Naive thymus-derived CD8-positive, alpha-beta T cell (primary cell): ENCODE measurements at regions not wholly inside any gene's neighbourhood (a gene's known extent, or its start where the extent isn't known, plus 50 kb on each side); places are given as distances from the start of the nearest gene placed in this dataset.

Source experiments
- ATAC-seq, 2 donors: fragments of 150-1000 bp; cut with Tn5 transposase in 1 of 2; sonication (Bioruptor Pico), chemical (Tn5 transposase) in 1 of 2; 1 replicate in 1 of 2; 2 replicates in 1 of 2; pipeline ENCODE4 v1.10.0; 2021; ENCODE audit warnings: mild to moderate bottlenecking in 2 of 2, moderate library complexity in 2 of 2
- POLR2A ChIA-PET: fragments of 350-600 bp; sonication (Branson Sonifier 250); formaldehyde crosslinking; loops from one replicate; lab custom pipeline; 2021; ENCODE audit warnings: antibody characterized with exemption; lab: Charles Lee
- DNase-seq, 10 donors: peaks; one replicate each; pipeline versions ENCODE4 v3.0.0 to v3.0.0-alpha.2; 2020 to 2022
- H3K27ac Mint-ChIP-seq, 10 donors: one replicate each; pipeline ENCODE4 v1.8.0; 2020 to 2022; ENCODE audit warnings: mild to moderate bottlenecking in 10 of 10, mixed read lengths in 10 of 10, moderate library complexity in 4 of 10, inconsistent platforms in 1 of 10
- H3K27me3 Mint-ChIP-seq, 5 donors: one replicate each; pipeline ENCODE4 v1.8.0; 2021 to 2022; ENCODE audit warnings: mixed read lengths in 5 of 5
- H3K36me3 Mint-ChIP-seq, 3 donors: one replicate each; pipeline ENCODE4 v1.8.0; 2020 to 2022; ENCODE audit warnings: mixed read lengths in 3 of 3, mild to moderate bottlenecking in 2 of 3, inconsistent platforms in 1 of 3
- H3K4me1 Mint-ChIP-seq, 4 donors: one replicate each; pipeline ENCODE4 v1.8.0; 2021 to 2022; ENCODE audit warnings: mixed read lengths in 4 of 4
- H3K4me3 Mint-ChIP-seq, 10 donors: one replicate each; pipeline ENCODE4 v1.8.0; 2020 to 2022; ENCODE audit warnings: mild to moderate bottlenecking in 10 of 10, mixed read lengths in 10 of 10, moderate library complexity in 6 of 10, inconsistent platforms in 1 of 10
- H3K9me3 Mint-ChIP-seq, 9 donors: one replicate each; pipeline ENCODE4 v1.8.0; 2020 to 2022; ENCODE audit warnings: mixed read lengths in 9 of 9, mild to moderate bottlenecking in 3 of 9, inconsistent platforms in 1 of 9, moderate library complexity in 1 of 9

DNA sequence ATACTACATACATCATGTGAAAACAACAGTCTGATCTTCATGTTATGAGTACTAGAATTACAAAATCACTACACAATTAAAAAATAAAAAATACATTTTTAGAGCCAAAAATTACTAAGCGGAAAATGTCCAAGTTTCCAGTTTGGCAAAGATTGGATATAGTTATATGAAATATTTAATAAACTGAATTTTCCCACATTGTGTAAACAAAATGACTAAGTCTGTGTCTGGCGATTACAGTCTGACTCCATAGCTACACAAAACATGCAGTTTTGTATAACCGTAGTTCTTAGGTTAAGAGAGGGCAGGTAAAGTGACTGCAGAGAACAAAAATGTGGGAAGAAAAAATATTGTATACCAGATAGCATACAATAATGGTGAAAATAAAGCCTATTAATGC lies 59.2 kb upstream of the TMEM47 start:
- POLR2A ChIA-PET, result no interaction called here

DNA sequence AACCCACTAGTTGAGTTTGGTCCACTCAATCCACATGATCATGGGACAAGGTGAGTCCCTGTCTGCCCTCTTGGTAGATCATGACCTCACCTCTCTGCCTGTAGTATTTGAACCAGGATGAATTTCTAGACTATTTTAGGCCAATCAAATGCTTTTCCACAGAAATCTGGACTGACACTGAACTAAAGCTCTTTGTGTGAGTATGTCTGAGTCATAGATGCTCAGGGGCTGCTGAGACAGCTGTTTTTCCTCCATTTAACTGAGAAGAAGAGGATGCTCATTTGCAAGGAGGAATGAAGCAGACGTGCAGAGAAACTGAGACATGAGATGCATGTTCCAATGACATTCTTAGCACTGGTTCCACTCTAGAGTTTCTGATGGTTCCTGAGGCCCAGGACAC lies 77.3 kb upstream of the TMEM47 start:
- Mint-ChIP-seq H3K9me3 (peaks cover 0 to 7% (median 0%) of the 10 kb centered on the region in 9 donors), H3K36me3 (no peaks in the 10 kb centered on the region), H3K27ac (no peak overlapping the region), H3K27me3 (no peaks in the 10 kb centered on the region), H3K4me3 (no peak overlapping the region), H3K4me1 (no peaks in the 10 kb centered on the region)
- DNase-seq (no peak), ATAC-seq (no peak)
- POLR2A ChIA-PET, result no interaction called here

More for the DNA sequence above, 59.2 kb upstream of the TMEM47 start:
- Mint-ChIP-seq H3K27me3 (no peaks in the 10 kb centered on the region), H3K4me3 (no peak overlapping the region), H3K36me3 (no peaks in the 10 kb centered on the region), H3K27ac (no peak overlapping the region), H3K4me1 (no peaks in the 10 kb centered on the region), H3K9me3 (peaks cover 0 to 6% (median under 1%) of the 10 kb centered on the region in 9 donors)
- ATAC-seq, result no peak
- DNase-seq, result no peak

DNA sequence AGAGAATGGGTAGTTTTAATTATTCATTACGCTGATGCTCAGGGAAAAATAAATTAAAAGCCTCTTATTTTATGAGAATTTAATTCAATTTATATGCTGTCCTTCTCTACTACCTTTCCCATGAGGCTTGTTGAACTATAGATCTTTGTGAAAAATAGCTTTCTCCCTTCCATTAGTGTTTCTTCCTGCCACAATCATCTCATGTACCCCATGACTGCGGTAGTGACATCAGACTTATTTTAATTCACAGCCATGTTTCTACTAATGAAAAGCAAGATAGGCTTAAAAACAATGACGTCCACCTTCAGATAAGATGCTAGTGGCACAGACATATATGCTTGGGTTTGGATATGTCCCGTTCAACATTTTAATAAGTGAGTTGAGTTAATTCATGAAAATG lies 87.4 kb upstream of the TMEM47 start:
- DNase-seq (no peak), ATAC-seq (no peak)
- H3K27me3 Mint-ChIP-seq, result no peaks in the 10 kb centered on the region
- H3K36me3 Mint-ChIP-seq, result no peaks in the 10 kb centered on the region
- H3K4me3 Mint-ChIP-seq, result no peak overlapping the region
- peaks cover 0 to 5% (median 0%) of the 10 kb centered on the region in 9 donors for H3K9me3 Mint-ChIP-seq
- H3K4me1 Mint-ChIP-seq, result no peaks in the 10 kb centered on the region
- H3K27ac Mint-ChIP-seq, result no peak overlapping the region
- POLR2A ChIA-PET, result no interaction called here

DNA sequence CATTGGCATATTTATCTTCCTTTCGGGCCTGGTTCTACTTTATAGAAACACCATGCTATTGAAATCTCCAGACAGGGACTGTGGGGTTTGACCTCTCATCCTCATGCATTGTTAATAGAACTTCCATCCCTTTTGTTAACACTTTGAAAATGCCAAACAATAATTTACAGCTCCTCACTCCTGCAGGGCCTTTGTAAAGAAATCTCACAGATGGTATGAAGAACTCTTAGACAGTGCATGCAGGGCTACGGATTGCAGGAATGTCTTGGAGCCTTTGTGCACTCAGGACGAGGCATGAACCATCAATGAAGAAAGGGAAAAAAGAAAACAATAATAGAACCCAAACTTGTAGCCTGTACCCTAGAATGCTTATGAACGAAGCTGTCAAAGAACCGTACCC lies 92.8 kb upstream of the TMEM47 start:
- POLR2A ChIA-PET, result no interaction called here
- Mint-ChIP-seq H3K4me1 (no peaks in the 10 kb centered on the region), H3K36me3 (no peaks in the 10 kb centered on the region), H3K27ac (no peak overlapping the region), H3K27me3 (no peaks in the 10 kb centered on the region), H3K4me3 (no peak overlapping the region), H3K9me3 (peaks cover 0 to 14% (median 3%) of the 10 kb centered on the region in 9 donors)
- DNase-seq, result no peak
- no peak for ATAC-seq

DNA sequence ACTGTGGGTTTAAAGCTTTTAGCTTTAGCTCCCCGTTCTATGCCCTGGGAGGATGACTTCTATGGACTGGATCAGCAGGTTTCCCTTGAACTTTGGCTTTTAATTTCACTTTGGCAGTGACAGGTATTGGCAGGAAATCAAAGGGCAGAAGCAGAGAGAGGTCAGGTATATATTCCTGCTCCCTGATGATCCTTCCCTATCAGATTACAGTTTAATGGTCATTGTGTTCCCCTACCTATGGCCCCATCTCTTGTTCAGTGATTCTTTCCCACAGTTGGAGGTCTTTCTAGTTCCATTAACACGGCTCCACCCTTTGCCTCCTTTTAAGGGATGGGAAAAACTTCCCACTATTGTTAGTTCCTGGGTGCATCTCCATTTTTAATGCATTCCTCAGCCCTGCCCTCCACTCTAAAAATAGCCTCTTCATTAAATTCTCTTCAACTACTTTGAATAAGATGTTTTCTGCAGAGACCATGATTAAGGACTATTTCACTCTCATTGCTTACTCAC lies 107.8 kb upstream of the TMEM47 start:
- no peaks in the 10 kb centered on the region for H3K36me3 Mint-ChIP-seq
- DNase-seq (no peak), ATAC-seq (no peak)
- no peaks in the 10 kb centered on the region for H3K27me3 Mint-ChIP-seq
- no peak overlapping the region for H3K4me3 Mint-ChIP-seq
- no peak overlapping the region for H3K27ac Mint-ChIP-seq
- peaks cover 0 to 8% (median 0%) of the 10 kb centered on the region in 9 donors for H3K9me3 Mint-ChIP-seq
- POLR2A ChIA-PET, result no interaction called here
- H3K4me1 Mint-ChIP-seq, result no peaks in the 10 kb centered on the region

DNA sequence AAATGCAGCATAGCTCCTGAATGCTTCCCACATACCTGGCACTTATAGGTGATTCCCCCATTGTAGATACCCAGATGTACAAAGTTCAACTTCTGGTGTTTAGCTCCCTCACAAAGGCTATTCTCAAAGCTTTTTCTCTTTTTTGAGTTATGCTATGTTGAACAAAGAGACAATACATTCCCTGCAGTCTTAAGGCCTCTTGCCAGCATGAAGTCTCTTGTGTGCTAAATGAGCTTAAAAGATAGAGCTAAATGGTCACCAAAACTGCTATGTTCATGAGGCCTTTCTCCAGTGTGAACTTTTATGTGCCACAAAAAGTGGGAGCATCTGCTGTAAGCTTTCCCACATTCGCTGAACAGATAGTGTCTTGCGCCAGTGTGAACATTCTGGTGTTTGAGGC lies 111.2 kb upstream of the TMEM47 start:
- Mint-ChIP-seq H3K9me3 (peaks cover 0 to 7% (median 0%) of the 10 kb centered on the region in 9 donors), H3K4me3 (no peak overlapping the region), H3K4me1 (no peaks in the 10 kb centered on the region), H3K27me3 (no peaks in the 10 kb centered on the region), H3K36me3 (no peaks in the 10 kb centered on the region), H3K27ac (no peak overlapping the region)
- POLR2A ChIA-PET, result no interaction called here
- no peak for DNase-seq
- ATAC-seq, result no peak

DNA sequence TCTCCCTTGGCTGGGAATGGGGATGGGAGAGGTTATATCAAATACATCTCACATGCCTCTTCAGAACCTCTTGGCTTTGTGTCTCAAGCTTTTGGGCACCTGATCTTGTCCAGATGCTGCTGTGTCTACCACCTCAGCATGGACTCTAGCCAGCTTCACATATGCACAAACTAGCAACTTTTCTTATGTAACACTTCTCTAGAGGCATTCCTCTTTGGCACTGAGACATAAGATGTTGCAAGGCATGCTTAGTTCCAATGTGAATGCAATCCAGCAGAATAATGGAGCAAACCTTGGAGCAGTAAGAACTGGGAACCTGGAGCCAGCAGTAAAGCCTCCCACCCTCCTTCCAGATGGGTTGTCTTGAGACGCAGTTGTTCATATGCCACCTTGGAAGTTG lies 113.4 kb upstream of the TMEM47 start:
- no peak overlapping the region for H3K4me3 Mint-ChIP-seq
- H3K9me3 Mint-ChIP-seq, result peaks cover 0 to 6% (median 0%) of the 10 kb centered on the region in 9 donors
- DNase-seq, result no peak
- H3K36me3 Mint-ChIP-seq, result no peaks in the 10 kb centered on the region
- H3K4me1 Mint-ChIP-seq, result no peaks in the 10 kb centered on the region
- ATAC-seq, result no peak
- H3K27me3 Mint-ChIP-seq, result no peaks in the 10 kb centered on the region
- POLR2A ChIA-PET, result no interaction called here
- H3K27ac Mint-ChIP-seq, result no peak overlapping the region

DNA sequence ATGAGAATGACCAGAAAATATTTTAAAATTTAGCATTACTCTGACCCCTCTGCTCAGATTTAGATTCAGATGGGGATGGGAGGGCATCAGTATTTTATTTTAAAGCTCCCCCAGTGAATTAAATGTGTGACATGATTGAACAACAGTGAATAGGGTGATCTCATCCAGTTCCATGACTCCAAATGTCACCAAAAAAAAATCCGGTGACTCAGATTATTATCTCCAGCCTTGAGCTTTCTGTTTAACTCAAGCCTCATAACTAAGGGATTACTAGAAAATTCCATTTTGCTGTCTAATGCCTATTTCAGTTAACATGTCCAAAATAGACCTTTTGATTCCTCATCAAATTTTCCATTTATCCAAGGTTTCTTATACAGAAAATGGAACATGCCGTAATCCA lies 121.8 kb upstream of the TMEM47 start:
- Mint-ChIP-seq H3K4me3 (no peak overlapping the region), H3K9me3 (peaks cover 0 to 6% (median 0%) of the 10 kb centered on the region in 9 donors), H3K4me1 (no peaks in the 10 kb centered on the region), H3K27ac (no peak overlapping the region), H3K27me3 (no peaks in the 10 kb centered on the region), H3K36me3 (no peaks in the 10 kb centered on the region)
- POLR2A ChIA-PET, result no interaction called here
- DNase-seq (no peak), ATAC-seq (no peak)

DNA sequence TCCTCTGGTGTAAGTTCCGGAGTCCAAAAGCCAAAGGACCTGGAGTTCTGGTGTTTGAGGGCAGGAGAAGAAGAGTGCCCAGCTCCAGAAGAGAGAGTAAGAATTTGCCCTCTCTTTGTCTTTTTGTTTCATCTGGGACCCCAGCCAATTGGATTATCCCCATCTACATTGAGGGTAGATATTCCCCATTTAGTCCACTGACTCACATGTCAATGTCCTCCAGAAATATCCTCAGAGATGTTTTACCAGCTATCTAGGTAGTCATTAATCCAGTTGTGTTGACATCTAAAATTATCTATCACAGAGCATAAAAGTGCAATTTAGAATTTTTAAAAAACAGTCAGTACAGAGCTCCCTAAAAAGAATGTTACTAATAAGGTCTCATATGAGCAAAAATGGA lies 132.9 kb upstream of the TMEM47 start:
- no peak overlapping the region for H3K4me3 Mint-ChIP-seq
- ATAC-seq (no peak), DNase-seq (no peak)
- peaks cover 0 to 11% (median 2%) of the 10 kb centered on the region in 9 donors for H3K9me3 Mint-ChIP-seq
- no peaks in the 10 kb centered on the region for H3K4me1 Mint-ChIP-seq
- H3K36me3 Mint-ChIP-seq, result peaks cover 0 to 6% (median 0%) of the 10 kb centered on the region in 3 donors
- no peaks in the 10 kb centered on the region for H3K27me3 Mint-ChIP-seq
- H3K27ac Mint-ChIP-seq, result no peak overlapping the region
- POLR2A ChIA-PET, result no interaction called here

DNA sequence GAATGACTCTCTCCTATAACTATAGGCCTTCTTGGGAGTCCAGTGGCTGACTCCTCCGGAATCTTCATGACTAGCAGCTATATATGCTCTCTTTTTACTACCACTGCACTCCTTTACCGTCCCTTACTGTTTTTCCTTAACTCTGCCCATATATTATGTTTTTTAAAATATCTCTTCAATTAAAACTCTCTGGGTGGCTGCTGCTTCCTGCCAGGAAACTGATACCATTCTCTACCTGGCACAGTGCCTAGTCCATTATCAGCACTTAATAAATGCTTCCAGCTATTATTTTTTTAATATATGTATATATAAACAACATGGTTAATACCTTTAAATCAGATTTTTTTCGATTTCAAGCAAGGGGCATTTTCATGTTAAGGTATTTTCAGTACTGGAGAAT lies 136.6 kb upstream of the FAM47B start:
- ATAC-seq (no peak), DNase-seq (no peak)
- Mint-ChIP-seq H3K27ac (no peak overlapping the region), H3K36me3 (peaks cover 0 to 5% (median 0%) of the 10 kb centered on the region in 3 donors), H3K9me3 (peaks cover 0 to 30% (median 0%) of the 10 kb centered on the region in 9 donors), H3K27me3 (no peaks in the 10 kb centered on the region), H3K4me3 (no peak overlapping the region), H3K4me1 (no peaks in the 10 kb centered on the region)
- POLR2A ChIA-PET, result interaction anchor here (0.6 kb wide), 1 partner anchor 12 kb away, joined by 3 read pairs; no protein-coding TSS in a partner anchor

DNA sequence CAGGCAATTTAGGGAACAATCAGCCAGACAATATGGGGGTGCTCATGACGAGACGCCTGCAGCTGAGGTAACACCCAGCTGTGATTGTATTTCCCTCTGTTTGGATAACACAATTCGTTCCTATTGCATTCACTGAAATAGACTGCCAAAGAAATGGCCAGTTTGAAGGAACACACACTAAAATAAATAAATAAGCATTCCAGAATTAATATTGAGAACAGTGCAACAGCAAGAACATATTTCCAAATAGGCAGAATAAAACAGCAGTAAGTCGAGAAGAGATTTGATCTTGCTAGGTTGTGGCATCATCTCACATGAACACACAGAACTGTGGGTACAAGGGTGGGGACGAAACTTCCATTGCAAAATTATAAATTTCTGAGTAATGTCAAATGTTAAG lies 133.5 kb upstream of the FAM47B start:
- POLR2A ChIA-PET, result no interaction called here
- DNase-seq (no peak), ATAC-seq (no peak)
- Mint-ChIP-seq H3K36me3 (no peaks in the 10 kb centered on the region), H3K4me3 (no peak overlapping the region), H3K27me3 (no peaks in the 10 kb centered on the region), H3K27ac (no peak overlapping the region), H3K9me3 (peaks cover 0 to 7% (median 0%) of the 10 kb centered on the region in 9 donors), H3K4me1 (no peaks in the 10 kb centered on the region)

DNA sequence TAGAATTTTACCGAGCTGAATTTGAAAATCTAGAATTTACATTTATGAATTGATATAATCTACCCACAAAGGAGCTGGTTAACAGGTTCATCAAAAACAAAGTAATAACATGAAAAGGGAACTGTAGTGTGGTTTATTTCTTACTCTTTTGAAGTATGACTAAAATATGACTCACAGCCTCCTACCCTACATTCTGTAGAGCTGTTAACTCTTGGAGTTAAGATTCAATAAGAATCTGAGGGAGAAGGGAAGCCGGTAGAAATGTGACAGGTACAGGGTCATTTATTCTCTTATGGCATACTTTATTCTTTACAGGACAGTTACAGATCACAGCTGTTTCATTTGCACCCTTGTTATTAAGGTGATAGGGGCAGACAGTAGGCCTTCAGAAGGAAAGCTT lies 132.2 kb upstream of the FAM47B start:
- no peak for ATAC-seq
- H3K27me3 Mint-ChIP-seq, result no peaks in the 10 kb centered on the region
- no peaks in the 10 kb centered on the region for H3K36me3 Mint-ChIP-seq

DNA sequence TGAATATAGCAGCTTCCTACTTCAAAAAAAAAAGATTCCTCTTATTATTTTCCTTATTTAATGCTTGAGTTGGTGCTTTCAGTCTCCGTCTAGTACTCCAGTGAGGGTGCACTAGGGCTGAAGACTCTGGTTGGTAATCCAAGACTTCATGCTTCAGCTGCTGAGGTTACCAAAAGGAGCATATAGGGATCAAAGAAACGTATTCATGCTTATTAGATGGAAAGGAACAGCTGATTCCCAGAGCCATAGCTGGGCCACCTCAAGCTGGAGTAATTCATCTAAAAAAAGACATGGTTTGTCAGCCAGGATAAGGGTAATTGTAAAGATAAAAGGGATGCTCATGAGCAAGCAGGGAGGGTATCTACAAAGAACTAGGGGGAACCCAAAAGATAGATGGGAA lies 131.7 kb upstream of the FAM47B start:
- POLR2A ChIA-PET, result no interaction called here
- ATAC-seq, result no peak
- H3K4me3 Mint-ChIP-seq, result no peak overlapping the region
- no peak for DNase-seq
- H3K4me1 Mint-ChIP-seq, result no peaks in the 10 kb centered on the region
- H3K27me3 Mint-ChIP-seq, result no peaks in the 10 kb centered on the region
- peaks cover 0 to 4% (median 0%) of the 10 kb centered on the region in 9 donors for H3K9me3 Mint-ChIP-seq
- H3K27ac Mint-ChIP-seq, result no peak overlapping the region
- H3K36me3 Mint-ChIP-seq, result no peaks in the 10 kb centered on the region

More for the DNA sequence above, 132.2 kb upstream of the FAM47B start:
- POLR2A ChIA-PET, result no interaction called here
- peaks cover 0 to 4% (median 0%) of the 10 kb centered on the region in 9 donors for H3K9me3 Mint-ChIP-seq
- H3K27ac Mint-ChIP-seq, result no peak overlapping the region
- no peaks in the 10 kb centered on the region for H3K4me1 Mint-ChIP-seq
- H3K4me3 Mint-ChIP-seq, result no peak overlapping the region
- no peak for DNase-seq

DNA sequence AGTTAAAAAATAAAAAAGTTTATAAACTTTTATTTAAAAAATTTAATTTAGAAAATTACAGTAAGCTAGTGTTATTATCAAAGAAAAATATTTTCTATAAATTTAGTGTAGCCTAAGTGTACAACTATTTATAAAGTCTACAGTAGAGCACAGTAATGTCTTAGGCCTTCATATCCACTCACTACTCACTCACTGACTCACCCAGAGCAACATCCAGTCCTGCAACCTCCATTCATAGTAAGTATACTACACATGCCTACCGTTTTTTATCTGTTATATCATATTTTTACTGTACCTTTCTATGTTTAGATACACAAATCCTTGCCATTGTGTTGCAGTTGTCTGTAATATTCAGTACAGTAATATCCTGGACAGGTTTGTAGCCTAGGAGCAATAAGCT lies 129.0 kb upstream of the FAM47B start:
- DNase-seq (no peak), ATAC-seq (no peak)
- Mint-ChIP-seq H3K4me1 (no peaks in the 10 kb centered on the region), H3K9me3 (peaks cover 0 to 8% (median 1%) of the 10 kb centered on the region in 9 donors), H3K36me3 (no peaks in the 10 kb centered on the region), H3K27me3 (no peaks in the 10 kb centered on the region), H3K4me3 (no peak overlapping the region), H3K27ac (no peak overlapping the region)
- POLR2A ChIA-PET, result no interaction called here
